HEK293T (cell line): ENCODE measurements at regions not wholly inside any gene's neighbourhood (a gene's known extent, or its start where the extent isn't known, plus 50 kb on each side); places are given as distances from the start of the nearest gene placed in this dataset.

Experiments used
- ARNT ChIP-seq: fragments of 450-650 bp; IDR thresholded peaks from 2 replicates; pipeline ENCODE4 v1.6.1; 2017; ENCODE audit warnings: mild to moderate bottlenecking
- FOXA1 ChIP-seq: fragments of 450-650 bp; IDR thresholded peaks from 2 replicates; pipeline ENCODE4 v1.6.1; 2016; ENCODE audit warnings: mild to moderate bottlenecking
- FOXK2 ChIP-seq: fragments of 450-650 bp; IDR thresholded peaks from 2 replicates; pipeline ENCODE4 v1.6.1; 2016; ENCODE audit warnings: mild to moderate bottlenecking
- FOXM1 ChIP-seq: fragments of 450-650 bp; IDR thresholded peaks from 2 replicates; pipeline ENCODE4 v1.6.1; 2017; ENCODE audit warnings: mild to moderate bottlenecking, borderline replicate concordance
- HDGF ChIP-seq: fragments of 450-650 bp; IDR thresholded peaks from 2 replicates; pipeline ENCODE4 v1.6.1; 2017; ENCODE audit warnings: antibody characterized with exemption, borderline replicate concordance
- SUZ12 ChIP-seq: fragments of 450-650 bp; IDR thresholded peaks from 2 replicates; pipeline ENCODE4 v1.6.1; 2016; ENCODE audit warnings: mild to moderate bottlenecking
- TARDBP ChIP-seq: fragments of 450-650 bp; IDR thresholded peaks from 2 replicates; pipeline ENCODE4 v1.6.1; 2016

GRCh38 chr15:39435244-39435643, 145.6 kb upstream of the THBS1 start:
- TF ChIP-seq TARDBP (no peak), FOXM1 (no peak), HDGF (no peak), ARNT (no peak), FOXA1 (no peak), FOXK2 (no peak), SUZ12 (no peak)
